Upper lobe of left lung (tissue), 6 donors: ENCODE measurements at regions not wholly inside any gene's neighbourhood (a gene's known extent, or its start where the extent isn't known, plus 50 kb on each side); places are given as distances from the start of the nearest gene placed in this dataset.
A peak's percentile ranks its signal among the peaks of the same experiment; 100 is the strongest.
"Not testable (repeated sequence)": the region's sequence is repeated elsewhere in the genome, so short reads cannot be mapped to it uniquely, and the experiment has no call there.

Source experiments
- ATAC-seq, 2 donors: fragments of 200-7000 bp; cut with Tn5 transposase; one replicate each; pipeline ENCODE4 v1.9.1; 2022; ENCODE audit warnings: mild to moderate bottlenecking in 2 of 2, moderate library complexity in 2 of 2; ENCODE audit not compliant: low FRiP score in 2 of 2
- DNase-seq, 2 donors: peaks; one replicate each; pipeline ENCODE4 v3.0.0-alpha.2; 2019 to 2020
- H3K27ac ChIP-seq, 4 donors: fragments of 200-600 bp; sonication (generic); one replicate each; pipeline ENCODE4 v1.5.1; 2016 to 2019
- H3K27me3 ChIP-seq, 4 donors: fragments of 200-600 bp; sonication (generic); one replicate each; pipeline ENCODE4 v1.5.1; 2017 to 2019
- H3K36me3 ChIP-seq, 4 donors: fragments of 200-600 bp; sonication (generic); one replicate each; pipeline ENCODE4 v1.5.1; 2016 to 2019
- H3K4me1 ChIP-seq, 4 donors: fragments of 200-600 bp; sonication (generic); one replicate each; pipeline ENCODE4 v1.5.1; 2018 to 2019
- H3K4me3 ChIP-seq, 4 donors: fragments of 200-600 bp; sonication (generic); one replicate each; pipeline ENCODE4 v1.5.1; 2017 to 2019; ENCODE audit warnings: mild to moderate bottlenecking in 2 of 4, moderate library complexity in 1 of 4
- H3K9me3 ChIP-seq, 4 donors: fragments of 200-600 bp; sonication (generic); one replicate each; pipeline ENCODE4 v1.5.1; 2018 to 2019
- CTCF ChIP-seq, 6 experiments: fragments of 450-650 bp in 4 of 6; fragments of 200-600 bp in 2 of 6; sonication (generic) in 2 of 6; IDR thresholded peaks; one replicate each; pipeline ENCODE4 v1.5.1; 2016 to 2019; ENCODE audit warnings: antibody characterized with exemption in 6 of 6
- EP300 ChIP-seq, 4 donors: sonication (generic); formaldehyde crosslinking; IDR thresholded peaks; one replicate each; pipeline ENCODE4 v1.5.1; 2017; ENCODE audit warnings: antibody characterized with exemption in 4 of 4, control low read depth in 2 of 4
- POLR2A ChIP-seq, 4 donors: fragments of 450-650 bp; IDR thresholded peaks; one replicate each; pipeline ENCODE4 v1.5.1; 2016 to 2017; ENCODE audit warnings: antibody characterized with exemption in 4 of 4, mild to moderate bottlenecking in 2 of 4
- POLR2AphosphoS5 ChIP-seq, 2 donors: sonication (generic); formaldehyde crosslinking; IDR thresholded peaks; one replicate each; pipeline ENCODE4 v1.5.1; 2017; ENCODE audit warnings: antibody characterized with exemption in 2 of 2
- WGBS, 2 donors: methylation state at CpG; one replicate each; pipeline ENCODE4 v1.1.5; 2017 to 2018; 5-methylcytosine and 5-hydroxymethylcytosine counted together
- donor health status: DM: no; HTN: no; CAD: no; lungs with moderate emphysema.
- donor health status: DM: no; HTN: yes; CAD: no; lungs with severe emphysema.

- Histone ChIP-seq H3K27ac (no peak overlapping the region), H3K4me1 (no peaks in the 10 kb centered on the region), H3K36me3 (no peaks in the 10 kb centered on the region), H3K27me3 (no peaks in the 10 kb centered on the region), H3K9me3 (no peaks in the 10 kb centered on the region), H3K4me3 (no peak overlapping the region)
- DNase-seq (no peak), ATAC-seq (no peak)
- 83 to 88% methylated on average over 7 of the region's 7 CpGs for WGBS, 2 donors
- TF ChIP-seq CTCF (IDR thresholded peaks at IDR 0.05) (no peak), POLR2AphosphoS5 (IDR thresholded peaks at IDR 0.05) (no peak), EP300 (IDR thresholded peaks at IDR 0.05) (no peak), POLR2A (IDR thresholded peaks at IDR 0.05) (no peak)
Measured at GRCh38 chr2:215787565-215788178, 225.7 kb downstream of the MREG start.

- DNase-seq: no peak
- Histone ChIP-seq H3K4me1 (no peaks in the 10 kb centered on the region), H3K4me3 (no peak overlapping the region), H3K9me3 (no peaks in the 10 kb centered on the region), H3K36me3 (no peaks in the 10 kb centered on the region), H3K27me3 (no peaks in the 10 kb centered on the region), H3K27ac (no peak overlapping the region)
- no peak for ATAC-seq
- 73 to 79% methylated on average over 3 of the region's 3 CpGs for WGBS, 2 donors
- TF ChIP-seq CTCF (IDR thresholded peaks at IDR 0.05): no peak
- no peak for TF ChIP-seq EP300 (IDR thresholded peaks at IDR 0.05)
- no peak for TF ChIP-seq POLR2A (IDR thresholded peaks at IDR 0.05)
- TF ChIP-seq POLR2AphosphoS5 (IDR thresholded peaks at IDR 0.05): no peak
Measured at GRCh38 chr2:215787025-215787424, 226.3 kb downstream of the MREG start.

GRCh38 chr2:215784371-215784783 is 229.0 kb downstream of the MREG start:
- DNase-seq (no peak), ATAC-seq (peak in 1 of 2 donors; percentile 21)
- no peak for TF ChIP-seq EP300 (IDR thresholded peaks at IDR 0.05)
- no peak for TF ChIP-seq CTCF (IDR thresholded peaks at IDR 0.05)
- TF ChIP-seq POLR2AphosphoS5 (IDR thresholded peaks at IDR 0.05): no peak
- TF ChIP-seq POLR2A (IDR thresholded peaks at IDR 0.05): no peak
- 65 to 72% methylated on average over 3 of the region's 3 CpGs for WGBS, 2 donors
- H3K4me1 ChIP-seq: no peaks in the 10 kb centered on the region
- H3K9me3 ChIP-seq: no peaks in the 10 kb centered on the region
- H3K27me3 ChIP-seq: no peaks in the 10 kb centered on the region
- no peaks in the 10 kb centered on the region for H3K36me3 ChIP-seq
- no peak overlapping the region for H3K4me3 ChIP-seq
- H3K27ac ChIP-seq: no peak overlapping the region

GRCh38 chr2:215783640-215784039 is 229.7 kb downstream of the MREG start:
- not testable (repeated sequence) for H3K4me3 ChIP-seq, H3K36me3 ChIP-seq, H3K27me3 ChIP-seq, H3K4me1 ChIP-seq, H3K9me3 ChIP-seq, DNase-seq, H3K27ac ChIP-seq, ATAC-seq
- 97 to 99% methylated on average over 7 of the region's 7 CpGs for WGBS, 2 donors

- no peak for TF ChIP-seq EP300 (IDR thresholded peaks at IDR 0.05)
- no peaks in the 10 kb centered on the region for H3K27me3 ChIP-seq
- H3K36me3 ChIP-seq: no peaks in the 10 kb centered on the region
- no peak overlapping the region for H3K4me3 ChIP-seq
- no peak overlapping the region for H3K27ac ChIP-seq
- H3K9me3 ChIP-seq: no peaks in the 10 kb centered on the region
- DNase-seq (no peak), ATAC-seq (no peak)
- no peaks in the 10 kb centered on the region for H3K4me1 ChIP-seq
- 92 to 96% methylated on average over 2 of the region's 2 CpGs for WGBS, 2 donors
Measured at GRCh38 chr2:215782965-215783364, 230.4 kb downstream of the MREG start.

GRCh38 chr2:215782295-215782694 is 231.1 kb downstream of the MREG start:
- no peak for TF ChIP-seq POLR2AphosphoS5 (IDR thresholded peaks at IDR 0.05)
- TF ChIP-seq CTCF (IDR thresholded peaks at IDR 0.05): no peak
- no peak for TF ChIP-seq POLR2A (IDR thresholded peaks at IDR 0.05)
- no peak for TF ChIP-seq EP300 (IDR thresholded peaks at IDR 0.05)
- H3K36me3 ChIP-seq: no peaks in the 10 kb centered on the region
- no peak overlapping the region for H3K27ac ChIP-seq
- WGBS, 2 donors: 89 to 91% methylated on average over 1 of the region's 1 CpG
- ATAC-seq (no peak), DNase-seq (no peak)
- no peaks in the 10 kb centered on the region for H3K4me1 ChIP-seq
- H3K9me3 ChIP-seq: no peaks in the 10 kb centered on the region
- no peak overlapping the region for H3K4me3 ChIP-seq
- H3K27me3 ChIP-seq: no peaks in the 10 kb centered on the region
